ENCODE measurements at regions not wholly inside any gene's neighbourhood (a gene's known extent, or its start where the extent isn't known, plus 50 kb on each side); places are given as distances from the start of the nearest gene placed in this dataset.

DNA sequence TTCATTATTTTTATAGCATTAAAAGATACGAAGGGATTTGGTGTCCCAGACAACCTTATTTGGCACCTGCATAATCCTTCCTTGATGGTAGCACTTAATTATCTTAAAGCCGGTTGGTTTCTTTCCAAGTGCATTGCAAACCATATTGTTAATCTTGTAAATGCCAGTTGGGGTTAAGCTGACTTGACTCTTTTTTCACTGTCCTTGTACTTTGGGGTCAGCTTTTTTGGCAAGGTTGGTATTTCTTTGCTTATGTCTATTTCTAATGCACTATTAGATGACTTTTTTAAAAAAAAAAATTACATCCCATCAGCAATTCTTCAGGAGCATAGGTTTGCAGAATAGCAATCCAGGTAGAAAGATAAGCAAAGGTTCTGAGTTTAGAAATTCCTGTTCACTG lies 466.8 kb upstream of the TLE4 start:
- in situ Hi-C loops (cut with MboI) = no loop called here
- no peaks in the 10 kb centered on the region for H3K36me3 ChIP-seq (ENCODE audit: low read depth)
- no peaks in the 10 kb centered on the region for H3K9me3 ChIP-seq (ENCODE audit: low read depth)
- no peak overlapping the region for H3K27ac ChIP-seq
- H3K4me3 ChIP-seq = no peak overlapping the region
- no peaks in the 10 kb centered on the region for H3K27me3 ChIP-seq (replicated peaks; ENCODE audit: insufficient read depth)
- no peaks in the 10 kb centered on the region for H3K79me2 ChIP-seq (ENCODE audit: insufficient read depth)
- no peaks in the 10 kb centered on the region for H3F3A ChIP-seq (ENCODE audit: insufficient read depth)
- no peaks in the 10 kb centered on the region for H3K9me2 ChIP-seq (ENCODE audit: insufficient read depth)
- H4K20me1 ChIP-seq (ENCODE audit: insufficient read depth) = no peaks in the 10 kb centered on the region
- no peak overlapping the region for H3K4me2 ChIP-seq (ENCODE audit: unreplicated experiment)
- 53 to 54% methylated on average over 2 of the region's 2 CpGs for whole genome bisulfite sequencing, 2 experiments (ENCODE audit: low coverage in 1 of 2, low lambda C conversion rate in 2 of 2, missing lambda C conversion rate in 2 of 2)
- TF ChIP-seq EZH2phosphoT487 (IDR thresholded peaks at IDR 0.05; ENCODE audit: insufficient read depth, low read depth) = no peak
- TF ChIP-seq EZH2 (IDR thresholded peaks at IDR 0.05; ENCODE audit: insufficient read depth, poor library complexity, severe bottlenecking) = no peak
- no peak for DNase-seq
- no peak overlapping the region for H2AFZ ChIP-seq
- no peak overlapping the region for H3K9ac ChIP-seq
- H3K4me1 ChIP-seq (ENCODE audit: insufficient read depth) = no peaks in the 10 kb centered on the region; the same call in 1 of the 2 replicates

DNA sequence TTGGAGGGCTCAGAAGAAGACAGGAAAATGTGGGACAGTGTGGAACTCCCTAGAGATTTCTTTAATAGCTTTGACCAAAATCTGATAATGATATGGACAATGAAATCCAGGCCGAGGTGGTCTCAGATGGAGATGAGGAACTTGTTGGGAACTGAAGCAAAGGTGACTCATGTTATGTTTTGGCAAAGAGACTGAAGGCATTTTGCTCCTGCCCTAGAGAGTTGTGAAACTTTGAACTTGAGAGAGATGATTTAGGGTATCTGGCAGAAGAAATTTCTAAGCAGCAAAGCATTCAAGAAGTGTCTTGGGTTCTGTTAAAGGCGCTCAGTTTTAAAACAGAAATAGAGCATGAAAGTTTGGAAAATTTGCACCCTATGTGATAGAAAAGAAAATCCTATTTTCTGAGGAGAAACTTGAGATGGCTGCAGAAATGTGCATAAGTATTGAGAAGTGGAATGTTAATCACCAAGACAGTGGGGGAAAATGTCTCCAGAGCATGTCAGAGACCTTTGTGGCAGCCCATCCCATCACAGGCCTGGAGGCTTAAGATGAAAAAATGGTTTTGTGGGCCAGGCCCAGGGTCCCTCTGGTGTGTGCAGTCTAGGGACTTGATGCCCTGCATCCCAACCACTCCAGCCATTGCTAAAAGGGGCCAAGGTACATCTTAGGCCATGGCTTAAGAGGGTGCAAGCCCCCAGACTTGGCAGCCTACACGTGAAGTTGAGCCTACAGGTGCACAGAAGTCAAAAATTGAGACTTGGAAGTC lies 463.7 kb upstream of the TLE4 start:
- Histone ChIP-seq H3K9ac (no peak overlapping the region), H3K4me3 (no peak overlapping the region), H3K4me1 (ENCODE audit: insufficient read depth) (no peaks in the 10 kb centered on the region; the same call in 1 of the 2 replicates), H3K27ac (no peak overlapping the region), H3K36me3 (ENCODE audit: low read depth) (no peaks in the 10 kb centered on the region), H2AFZ (no peak overlapping the region), H3K9me3 (ENCODE audit: low read depth) (no peaks in the 10 kb centered on the region), H3K9me2 (ENCODE audit: insufficient read depth) (no peaks in the 10 kb centered on the region), H3K27me3 (replicated peaks; ENCODE audit: insufficient read depth) (no peaks in the 10 kb centered on the region), H3F3A (ENCODE audit: insufficient read depth) (no peaks in the 10 kb centered on the region), H3K79me2 (ENCODE audit: insufficient read depth) (no peaks in the 10 kb centered on the region), H4K20me1 (ENCODE audit: insufficient read depth) (no peaks in the 10 kb centered on the region), H3K4me2 (ENCODE audit: unreplicated experiment) (no peak overlapping the region)
- in situ Hi-C loops (cut with MboI) = no loop called here
- 31 to 34% methylated on average over 3 of the region's 3 CpGs for WGBS, 2 experiments (ENCODE audit: low coverage in 1 of 2, low lambda C conversion rate in 2 of 2, missing lambda C conversion rate in 2 of 2)
- peak; percentile 26 for DNase-seq
- TF ChIP-seq EZH2phosphoT487 (IDR thresholded peaks at IDR 0.05; ENCODE audit: insufficient read depth, low read depth) (no peak), EZH2 (IDR thresholded peaks at IDR 0.05; ENCODE audit: insufficient read depth, poor library complexity, severe bottlenecking) (no peak)

DNA sequence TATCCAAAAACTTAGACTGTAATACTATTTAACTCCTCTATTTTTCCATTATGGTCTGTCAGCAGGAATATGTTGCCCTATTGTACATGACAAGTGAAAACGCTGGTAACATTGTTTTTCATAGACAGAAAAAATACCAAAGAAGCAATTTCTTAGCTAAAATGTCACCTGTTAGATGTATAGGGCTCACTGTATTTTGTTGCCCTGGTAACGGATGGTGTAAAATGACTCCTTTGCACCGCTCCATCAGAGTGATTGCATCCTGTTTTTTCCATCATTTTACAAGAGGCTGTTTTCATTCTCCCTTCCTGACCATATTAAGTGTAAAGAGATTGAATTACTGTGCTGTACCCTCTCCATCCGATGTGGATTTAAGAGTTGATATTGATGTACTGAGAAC lies 460.1 kb upstream of the TLE4 start:
- H3K36me3 ChIP-seq (ENCODE audit: low read depth) = no peaks in the 10 kb centered on the region
- H3K4me1 ChIP-seq (ENCODE audit: insufficient read depth) = no peaks in the 10 kb centered on the region; the same call in 1 of the 2 replicates
- no peaks in the 10 kb centered on the region for H3F3A ChIP-seq (ENCODE audit: insufficient read depth)
- in situ Hi-C loops (cut with MboI) = no loop called here
- no peak overlapping the region for H3K4me2 ChIP-seq (ENCODE audit: unreplicated experiment)
- H3K9me3 ChIP-seq (ENCODE audit: low read depth) = no peaks in the 10 kb centered on the region
- H2AFZ ChIP-seq = no peak overlapping the region
- H3K79me2 ChIP-seq (ENCODE audit: insufficient read depth) = no peaks in the 10 kb centered on the region
- no peak overlapping the region for H3K4me3 ChIP-seq
- DNase-seq = no peak
- no peaks in the 10 kb centered on the region for H4K20me1 ChIP-seq (ENCODE audit: insufficient read depth)
- H3K9me2 ChIP-seq (ENCODE audit: insufficient read depth) = no peaks in the 10 kb centered on the region
- no peaks in the 10 kb centered on the region for H3K27me3 ChIP-seq (replicated peaks; ENCODE audit: insufficient read depth)
- no peak overlapping the region for H3K9ac ChIP-seq
- H3K27ac ChIP-seq = no peak overlapping the region
- TF ChIP-seq EZH2phosphoT487 (IDR thresholded peaks at IDR 0.05; ENCODE audit: insufficient read depth, low read depth) (no peak), EZH2 (IDR thresholded peaks at IDR 0.05; ENCODE audit: insufficient read depth, poor library complexity, severe bottlenecking) (no peak)
- 53 to 56% methylated on average over 4 of the region's 4 CpGs for WGBS, 2 experiments (ENCODE audit: low coverage in 1 of 2, low lambda C conversion rate in 2 of 2, missing lambda C conversion rate in 2 of 2)

- no peak for DNase-seq
- H3K9me3 ChIP-seq (ENCODE audit: low read depth) = no peaks in the 10 kb centered on the region
- no peak overlapping the region for H3K4me3 ChIP-seq
- no peak overlapping the region for H2AFZ ChIP-seq
- no peaks in the 10 kb centered on the region for H4K20me1 ChIP-seq (ENCODE audit: insufficient read depth)
- no peak overlapping the region for H3K4me2 ChIP-seq (ENCODE audit: unreplicated experiment)
- no peaks in the 10 kb centered on the region for H3K4me1 ChIP-seq (ENCODE audit: insufficient read depth)
- H3K36me3 ChIP-seq (ENCODE audit: low read depth) = no peaks in the 10 kb centered on the region
- 61 to 65% methylated on average over 4 of the region's 4 CpGs for WGBS, 2 experiments (ENCODE audit: low coverage in 1 of 2, low lambda C conversion rate in 2 of 2, missing lambda C conversion rate in 2 of 2)
- H3K27me3 ChIP-seq (replicated peaks; ENCODE audit: insufficient read depth) = no peaks in the 10 kb centered on the region
- in situ Hi-C loops (cut with MboI) = no loop called here
- H3K9me2 ChIP-seq (ENCODE audit: insufficient read depth) = no peaks in the 10 kb centered on the region
- H3F3A ChIP-seq (ENCODE audit: insufficient read depth) = no peaks in the 10 kb centered on the region
- H3K79me2 ChIP-seq (ENCODE audit: insufficient read depth) = no peaks in the 10 kb centered on the region
- TF ChIP-seq EZH2 (IDR thresholded peaks at IDR 0.05; ENCODE audit: insufficient read depth, poor library complexity, severe bottlenecking) (no peak), EZH2phosphoT487 (IDR thresholded peaks at IDR 0.05; ENCODE audit: insufficient read depth, low read depth) (no peak)
- no peak overlapping the region for H3K27ac ChIP-seq
- H3K9ac ChIP-seq = no peak overlapping the region
Observed at GRCh38 chr9:79115176-79115575, 456.6 kb upstream of the TLE4 start.

Data from GM23248 (cell line).